RWPE2 (cell line): ENCODE measurements at regions not wholly inside any gene's neighbourhood (a gene's known extent, or its start where the extent isn't known, plus 50 kb on each side); places are given as distances from the start of the nearest gene placed in this dataset.
"Not testable (repeated sequence)": the region's sequence is repeated elsewhere in the genome, so short reads cannot be mapped to it uniquely, and the experiment has no call there.

Experiments used
- ATAC-seq: fragments of 200-7000 bp; cut with Tn5 transposase; 3 replicates; pipeline ENCODE4 v1.9.1; 2021; ENCODE audit warnings: low read depth
- DNase-seq: peaks from one replicate; pipeline ENCODE4 v3.0.0-alpha.2; 2020; ENCODE audit warnings: low spot score
- H3K27ac ChIP-seq: fragments of 450-650 bp; 2 replicates; pipeline ENCODE4 v1.5.1; 2017; ENCODE audit warnings: mild to moderate bottlenecking; ENCODE audit not compliant: poor library complexity, severe bottlenecking
- H3K27me3 ChIP-seq: fragments of 250-450 bp; sonication (Bioruptor Pico); 2 replicates; pipeline ENCODE4 v1.5.1; 2021; ENCODE audit warnings: mild to moderate bottlenecking, moderate library complexity; ENCODE audit not compliant: insufficient read depth, poor library complexity, severe bottlenecking
- H3K36me3 ChIP-seq: fragments of 250-450 bp; sonication (Bioruptor Pico); 2 replicates; pipeline ENCODE4 v1.5.1; 2020; ENCODE audit warnings: low read depth, mild to moderate bottlenecking, moderate library complexity
- H3K4me1 ChIP-seq: fragments of 250-450 bp; sonication (Bioruptor Pico); 2 replicates; pipeline ENCODE4 v1.5.1; 2021; ENCODE audit warnings: mild to moderate bottlenecking, moderate library complexity; ENCODE audit not compliant: insufficient read depth, poor library complexity, severe bottlenecking
- H3K4me3 ChIP-seq: fragments of 250-450 bp; sonication (Bioruptor Pico); 2 replicates; pipeline ENCODE4 v1.5.1; 2021; ENCODE audit warnings: mild to moderate bottlenecking, moderate library complexity; ENCODE audit not compliant: severe bottlenecking
- H3K9me3 ChIP-seq: fragments of 250-450 bp; sonication (Bioruptor Pico); 2 replicates; pipeline ENCODE4 v1.5.1; 2021; ENCODE audit warnings: mild to moderate bottlenecking, moderate library complexity; ENCODE audit not compliant: severe bottlenecking
- TF ChIP-seq, protein P1 (sequence below): fragments of 450-650 bp; IDR thresholded peaks from one replicate; pipeline ENCODE4 v1.5.1; 2017; ENCODE audit warnings: mild to moderate bottlenecking, moderate library complexity; ENCODE audit not compliant: poor library complexity, severe bottlenecking

DNA sequence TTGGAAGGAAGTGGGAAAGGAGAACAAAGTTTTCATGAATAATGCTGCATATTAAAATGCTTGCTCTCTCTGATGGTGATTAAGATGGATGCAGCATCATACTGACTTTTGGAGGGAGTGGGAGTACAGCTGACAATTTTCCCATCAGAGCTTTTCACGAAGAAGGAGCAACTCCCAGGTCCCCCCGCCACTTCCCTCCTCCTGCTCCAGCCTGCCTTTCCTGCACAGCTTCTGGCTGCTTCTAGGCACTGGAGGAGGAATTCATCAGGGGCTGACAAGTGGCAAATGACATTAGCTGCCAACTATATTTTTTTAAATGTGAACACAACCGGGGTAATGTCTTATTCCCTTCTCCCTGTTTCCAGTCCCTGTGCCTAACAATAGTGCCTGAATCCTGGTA lies 477.9 kb downstream of the SHISA9 start:
- TF ChIP-seq, protein P1, sequence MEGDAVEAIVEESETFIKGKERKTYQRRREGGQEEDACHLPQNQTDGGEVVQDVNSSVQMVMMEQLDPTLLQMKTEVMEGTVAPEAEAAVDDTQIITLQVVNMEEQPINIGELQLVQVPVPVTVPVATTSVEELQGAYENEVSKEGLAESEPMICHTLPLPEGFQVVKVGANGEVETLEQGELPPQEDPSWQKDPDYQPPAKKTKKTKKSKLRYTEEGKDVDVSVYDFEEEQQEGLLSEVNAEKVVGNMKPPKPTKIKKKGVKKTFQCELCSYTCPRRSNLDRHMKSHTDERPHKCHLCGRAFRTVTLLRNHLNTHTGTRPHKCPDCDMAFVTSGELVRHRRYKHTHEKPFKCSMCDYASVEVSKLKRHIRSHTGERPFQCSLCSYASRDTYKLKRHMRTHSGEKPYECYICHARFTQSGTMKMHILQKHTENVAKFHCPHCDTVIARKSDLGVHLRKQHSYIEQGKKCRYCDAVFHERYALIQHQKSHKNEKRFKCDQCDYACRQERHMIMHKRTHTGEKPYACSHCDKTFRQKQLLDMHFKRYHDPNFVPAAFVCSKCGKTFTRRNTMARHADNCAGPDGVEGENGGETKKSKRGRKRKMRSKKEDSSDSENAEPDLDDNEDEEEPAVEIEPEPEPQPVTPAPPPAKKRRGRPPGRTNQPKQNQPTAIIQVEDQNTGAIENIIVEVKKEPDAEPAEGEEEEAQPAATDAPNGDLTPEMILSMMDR = no peak
- H3K4me1 ChIP-seq = peaks cover 8% of the 10 kb centered on the region
- H3K4me3 ChIP-seq = no peak overlapping the region
- no peaks in the 10 kb centered on the region for H3K36me3 ChIP-seq
- ATAC-seq = no peak
- H3K9me3 ChIP-seq = no peaks in the 10 kb centered on the region
- no peaks in the 10 kb centered on the region for H3K27me3 ChIP-seq
- no peak for DNase-seq
- no peak overlapping the region for H3K27ac ChIP-seq

DNA sequence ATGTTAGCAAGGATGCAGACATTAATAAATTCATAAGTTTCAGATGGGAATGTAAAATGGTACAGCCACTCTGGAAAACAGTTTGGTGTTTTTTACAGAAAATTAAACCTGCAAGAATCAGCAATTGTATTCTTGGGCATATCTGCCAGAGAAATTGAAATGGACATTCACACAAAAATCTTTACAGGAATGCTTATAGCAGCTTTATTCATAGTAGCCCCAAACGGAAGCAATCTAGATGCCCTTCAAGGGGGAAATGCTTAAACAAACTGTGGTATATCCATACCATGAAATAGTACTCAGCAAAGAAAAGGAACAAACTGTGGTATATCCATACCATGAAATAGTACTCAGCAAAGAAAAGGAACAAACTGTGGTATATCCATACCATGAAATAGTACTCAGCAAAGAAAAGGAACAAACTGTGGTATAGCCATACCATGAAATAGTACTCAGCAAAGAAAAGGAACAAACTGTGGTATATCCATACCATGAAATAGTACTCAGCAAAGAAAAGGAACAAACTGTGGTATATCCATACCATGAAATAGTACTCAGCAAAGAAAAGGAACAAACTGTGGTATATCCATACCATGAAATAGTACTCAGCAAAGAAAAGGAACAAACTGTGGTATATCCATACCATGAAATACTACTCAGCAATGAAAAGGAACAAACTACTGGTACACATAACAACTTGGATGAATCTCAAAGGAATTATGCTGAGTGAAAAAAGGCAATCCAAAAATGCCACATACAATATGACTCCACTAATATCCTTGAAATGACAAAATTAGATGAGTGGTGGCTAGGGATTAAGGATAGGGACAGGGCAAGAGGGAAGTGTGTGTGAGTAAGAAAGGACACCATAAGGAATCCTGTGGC lies 484.0 kb downstream of the SHISA9 start:
- not testable (repeated sequence) for H3K9me3 ChIP-seq, H3K36me3 ChIP-seq, ATAC-seq, H3K4me3 ChIP-seq, H3K27me3 ChIP-seq, H3K27ac ChIP-seq, DNase-seq, H3K4me1 ChIP-seq

DNA sequence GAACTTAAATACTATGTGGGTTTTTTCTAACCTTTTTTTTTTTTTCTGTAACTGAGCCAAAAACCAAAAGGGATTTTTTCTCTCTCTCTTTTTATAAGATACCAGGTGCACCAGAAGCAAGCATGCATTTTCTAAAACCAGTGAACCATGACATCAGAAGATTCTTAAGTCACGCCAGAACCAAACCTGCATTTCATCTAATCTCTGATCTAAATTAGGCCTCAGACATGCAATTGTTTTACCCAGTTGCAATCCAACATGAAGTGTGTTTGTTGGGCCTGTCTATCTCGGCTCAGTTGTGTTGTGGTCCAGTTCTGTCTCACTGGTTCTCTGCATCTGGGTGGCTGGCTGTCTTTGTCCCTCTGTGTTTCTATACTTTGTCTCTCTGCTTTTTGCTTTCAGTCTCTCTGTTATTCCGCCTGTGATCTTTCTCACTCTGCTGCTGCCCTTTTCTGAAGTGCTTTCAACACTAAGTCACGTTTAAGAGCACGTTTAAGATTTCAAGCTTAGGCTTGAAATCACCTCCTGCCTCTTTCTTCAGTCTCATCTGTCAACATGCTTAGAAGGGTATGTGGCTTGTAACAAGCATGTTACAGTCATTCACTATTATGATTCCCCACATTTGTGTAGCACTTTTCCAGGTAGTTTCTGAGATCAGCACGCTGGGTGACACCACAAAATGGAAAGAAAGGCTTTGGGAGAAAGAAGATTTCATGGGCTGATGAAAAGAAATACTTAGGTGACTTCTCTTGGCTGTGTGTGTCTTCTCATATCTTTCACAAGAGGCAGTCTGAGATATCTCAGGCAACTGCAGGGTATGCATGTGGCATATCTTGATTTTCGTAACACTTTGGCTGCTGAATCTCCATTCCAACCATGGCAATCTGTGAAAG lies 488.9 kb downstream of the SHISA9 start:
- TF ChIP-seq, protein P1 = no peak
- no peaks in the 10 kb centered on the region for H3K27me3 ChIP-seq
- no peak overlapping the region for H3K27ac ChIP-seq
- no peak overlapping the region for H3K4me3 ChIP-seq
- H3K4me1 ChIP-seq = no peaks in the 10 kb centered on the region
- H3K36me3 ChIP-seq = no peaks in the 10 kb centered on the region
- no peak for ATAC-seq
- no peak for DNase-seq
- H3K9me3 ChIP-seq = no peaks in the 10 kb centered on the region

DNA sequence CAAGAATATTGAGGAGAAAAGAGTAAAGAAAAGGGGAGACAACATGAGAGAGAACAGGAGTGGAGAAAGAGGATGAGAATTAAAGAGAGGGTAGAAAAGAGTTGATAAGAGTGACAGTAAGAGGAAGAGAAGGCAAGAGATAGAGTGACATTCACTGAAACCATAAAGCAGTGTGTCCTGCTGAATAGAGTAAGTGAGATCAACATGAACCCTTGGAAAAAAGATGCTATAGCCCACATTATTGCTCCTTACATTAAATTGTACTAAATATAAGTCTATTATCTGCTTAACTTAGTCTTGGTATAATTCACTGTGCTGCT lies 489.5 kb downstream of the SHISA9 start:
- DNase-seq (no peak), ATAC-seq (no peak)
- Histone ChIP-seq H3K27ac (no peak overlapping the region), H3K4me3 (no peak overlapping the region), H3K36me3 (no peaks in the 10 kb centered on the region), H3K4me1 (no peaks in the 10 kb centered on the region), H3K27me3 (no peaks in the 10 kb centered on the region), H3K9me3 (no peaks in the 10 kb centered on the region)
- TF ChIP-seq, protein P1 = no peak

DNA sequence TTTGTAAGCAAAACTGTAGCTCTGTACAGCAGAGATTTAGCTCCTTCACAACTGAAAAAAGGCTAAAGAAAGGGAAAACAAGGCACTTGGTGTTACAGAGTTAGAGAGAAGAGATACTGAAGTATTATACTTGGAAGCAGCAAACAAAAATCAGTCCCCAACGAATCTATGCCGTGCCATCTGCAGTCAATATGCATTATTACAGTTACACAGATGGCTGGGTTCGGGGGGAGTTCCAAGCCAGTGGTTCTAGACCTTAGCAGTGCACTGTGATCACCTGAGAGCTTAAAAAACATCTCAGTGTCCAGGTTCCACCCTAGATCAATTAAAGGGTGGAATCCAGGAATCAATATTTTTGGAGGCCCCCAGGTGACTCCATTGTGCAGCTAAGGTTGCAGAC lies 489.9 kb downstream of the SHISA9 start:
- no peaks in the 10 kb centered on the region for H3K9me3 ChIP-seq
- H3K36me3 ChIP-seq = no peaks in the 10 kb centered on the region
- TF ChIP-seq, protein P1 = no peak
- no peak overlapping the region for H3K4me3 ChIP-seq
- no peak overlapping the region for H3K27ac ChIP-seq
- no peak for DNase-seq
- H3K27me3 ChIP-seq = no peaks in the 10 kb centered on the region
- no peak for ATAC-seq
- H3K4me1 ChIP-seq = no peaks in the 10 kb centered on the region
